GM12864 (cell line): ENCODE measurements at regions not wholly inside any gene's neighbourhood (a gene's known extent, or its start where the extent isn't known, plus 50 kb on each side); places are given as distances from the start of the nearest gene placed in this dataset.

Source experiments
- DNase-seq: peaks from one replicate; pipeline ENCODE4 v3.0.0-alpha.2; 2011; ENCODE audit warnings: low read depth
- H3K4me3 ChIP-seq: 2 replicates; pipeline ENCODE4 v1.5.1; 2011; ENCODE audit warnings: mild to moderate bottlenecking, low read depth, low read length, control low read depth
- CTCF ChIP-seq: IDR thresholded peaks from 2 replicates; pipeline ENCODE4 v1.5.1; 2011; ENCODE audit warnings: low read depth, mild to moderate bottlenecking, moderate library complexity, low read length, control low read depth, inconsistent platforms; ENCODE audit errors: missing control alignments

GRCh38 chr20:22268675-22269074 lies 315.7 kb downstream of the FOXA2 start:
- no peak overlapping the region for H3K4me3 ChIP-seq
- DNase-seq = no peak
- no peak for TF ChIP-seq CTCF

- no peak for TF ChIP-seq CTCF
- no peak for DNase-seq
- no peak overlapping the region for H3K4me3 ChIP-seq
Measured at GRCh38 chr20:22264917-22265316, 319.5 kb downstream of the FOXA2 start.

DNA sequence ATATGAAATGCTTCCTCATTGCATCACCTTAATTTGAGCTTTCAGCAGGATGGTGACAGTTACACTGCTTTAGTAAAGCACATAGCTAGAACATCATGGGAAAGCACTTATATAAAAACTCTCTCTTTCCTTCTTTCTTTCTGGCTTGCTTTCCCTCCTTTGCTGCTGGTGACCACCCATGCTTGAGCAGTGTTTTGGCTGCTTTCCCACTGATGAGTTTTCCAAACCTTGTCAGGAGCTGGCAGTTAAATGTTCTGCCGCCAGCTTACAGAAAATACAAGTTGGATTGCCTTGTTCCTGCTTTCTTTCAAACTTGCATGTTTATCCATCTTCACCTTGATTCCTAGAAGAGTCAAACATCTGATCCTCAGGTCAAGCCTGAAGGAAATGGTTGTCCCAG lies 323.9 kb downstream of the FOXA2 start:
- H3K4me3 ChIP-seq = no peak overlapping the region
- no peak for DNase-seq
- no peak for TF ChIP-seq CTCF

GRCh38 chr20:22257912-22258311 lies 326.5 kb downstream of the FOXA2 start:
- no peak overlapping the region for H3K4me3 ChIP-seq
- no peak for TF ChIP-seq CTCF
- DNase-seq = no peak

GRCh38 chr20:22248051-22248667 lies 336.2 kb downstream of the FOXA2 start:
- DNase-seq = no peak
- TF ChIP-seq CTCF = peak; percentile 58
- H3K4me3 ChIP-seq = no peak overlapping the region

- DNase-seq = no peak
- no peak overlapping the region for H3K4me3 ChIP-seq
- TF ChIP-seq CTCF = no peak
Measured at GRCh38 chr20:22245139-22245538, 339.2 kb downstream of the FOXA2 start.

DNA sequence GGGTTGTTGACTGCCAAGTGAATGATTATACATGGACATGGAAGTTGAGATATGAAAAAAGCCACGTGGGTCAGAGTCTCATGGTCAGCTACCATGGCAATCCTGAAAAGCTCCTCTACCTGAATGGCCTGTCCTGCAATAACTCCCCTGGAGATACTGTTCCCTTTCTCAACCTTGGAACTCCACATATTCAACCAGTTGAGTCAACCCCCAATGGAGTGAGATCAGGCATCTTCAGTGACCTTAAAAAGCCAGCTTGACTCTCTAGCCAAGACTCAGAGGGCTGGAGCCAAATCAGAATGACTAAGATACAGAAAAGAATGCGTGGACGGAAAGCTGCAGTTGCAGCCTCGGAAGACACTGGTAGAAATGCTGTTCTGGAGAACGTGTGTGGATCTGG lies 341.3 kb downstream of the FOXA2 start:
- no peak for TF ChIP-seq CTCF
- H3K4me3 ChIP-seq = no peak overlapping the region
- DNase-seq = no peak
